Endothelial cell of umbilical vein (primary cell): ENCODE measurements at regions not wholly inside any gene's neighbourhood (a gene's known extent, or its start where the extent isn't known, plus 50 kb on each side); places are given as distances from the start of the nearest gene placed in this dataset.

Experiments used
- BruUV-seq: library from RNA; stranded (reverse); fragments of 400-500 nt; replicated peaks from 2 replicates; lab custom pipeline; 2021; lab: Mats Ljungman, UMichigan
- CTCF ChIA-PET: fragments of 300-600, 350-600 bp; sonication (Branson Sonifier 250); formaldehyde crosslinking; loops from one replicate; lab custom pipeline; 2021; ENCODE audit warnings: antibody characterized with exemption, inconsistent platforms; lab: Charles Lee
- POLR2A ChIA-PET: fragments of 300-600, 350-600 bp; sonication (Branson Sonifier 250); formaldehyde crosslinking; loops from one replicate; lab custom pipeline; 2021; ENCODE audit warnings: antibody characterized with exemption, inconsistent platforms; lab: Charles Lee
- DNase-seq: peaks from one replicate; pipeline ENCODE4 v3.0.0-alpha.2; 2011; ENCODE audit warnings: low read depth, low spot score
- FAIRE-seq: peaks from 2 replicates; lab custom pipeline; 2011; peaks lifted over from hg19 to GRCh38; lab: Jason Lieb, UNC
- H2AFZ ChIP-seq: 2 replicates; pipeline ENCODE4 v1.6.0; 2012; ENCODE audit warnings: low read depth, low read length, control low read depth, inconsistent platforms
- H3K27ac ChIP-seq: 2 replicates; pipeline ENCODE4 v1.5.1; 2011; ENCODE audit warnings: low read depth, mild to moderate bottlenecking, control low read depth, low read length, moderate library complexity; ENCODE audit not compliant: insufficient read depth
- H3K27me3 ChIP-seq, 2 experiments: 2 replicates each; pipeline versions ENCODE4 v1.6.0 to v1.6.1; 2011; ENCODE audit warnings: low read length in 2 of 2, mixed read lengths in 1 of 2; ENCODE audit not compliant: control insufficient read depth in 2 of 2, insufficient read depth in 2 of 2
- H3K36me3 ChIP-seq, 2 experiments: 2 replicates in 1 of 2; 3 replicates in 1 of 2; pipeline ENCODE4 v1.5.1; 2011; ENCODE audit warnings: low read length in 2 of 2, mild to moderate bottlenecking in 1 of 2, moderate library complexity in 1 of 2; ENCODE audit not compliant: control insufficient read depth in 2 of 2, insufficient read depth in 2 of 2; ENCODE audit errors: extremely low read depth in 1 of 2
- H3K4me1 ChIP-seq: 3 replicates; pipeline ENCODE4 v1.5.1; 2011; ENCODE audit warnings: mild to moderate bottlenecking, low read length; ENCODE audit not compliant: control insufficient read depth, insufficient read depth; ENCODE audit errors: extremely low read depth
- H3K4me2 ChIP-seq: 2 replicates; pipeline ENCODE4 v1.6.1; 2011; ENCODE audit warnings: low read length, control low read depth, mixed read lengths; ENCODE audit not compliant: insufficient read depth
- H3K4me3 ChIP-seq, 3 experiments: fragments of 200-600 bp in 1 of 3; sonication (generic), shearing (Covaris generic) in 1 of 3; replicated peaks in 1 of 3; 2 replicates each; pipeline ENCODE4 v1.5.1; 2011 to 2016; ENCODE audit warnings: control low read depth in 3 of 3, low read length in 3 of 3, mild to moderate bottlenecking in 2 of 3, inconsistent platforms in 1 of 3, low read depth in 1 of 3, moderate library complexity in 1 of 3; ENCODE audit not compliant: insufficient read depth in 1 of 3
- H3K79me2 ChIP-seq: 2 replicates; pipeline ENCODE4 v1.6.0; 2012; ENCODE audit warnings: low read length, inconsistent platforms; ENCODE audit not compliant: control insufficient read depth, insufficient read depth
- H3K9ac ChIP-seq: replicated peaks from 2 replicates; pipeline ENCODE3; 2011; ENCODE audit warnings: low read length, control low read depth; ENCODE audit not compliant: insufficient read depth; ENCODE audit errors: extremely low read depth
- H3K9me1 ChIP-seq: replicated peaks from 3 replicates; pipeline ENCODE4 v1.6.0; 2011; ENCODE audit warnings: mild to moderate bottlenecking, low read length; ENCODE audit not compliant: control insufficient read depth, insufficient read depth; ENCODE audit errors: extremely low read depth
- H3K9me3 ChIP-seq: replicated peaks from 2 replicates; pipeline ENCODE4 v1.5.1; 2012; ENCODE audit warnings: low read length, inconsistent platforms; ENCODE audit not compliant: control insufficient read depth, insufficient read depth
- H4K20me1 ChIP-seq: replicated peaks from 2 replicates; pipeline ENCODE3; 2011; ENCODE audit warnings: mild to moderate bottlenecking, low read length; ENCODE audit not compliant: control insufficient read depth, insufficient read depth; ENCODE audit errors: extremely low read depth
- CTCF ChIP-seq, 2 donors: IDR thresholded peaks; 1 replicate in 1 of 2; 2 replicates in 1 of 2; pipeline ENCODE4 v1.5.1; 2011; ENCODE audit warnings: low read length in 2 of 2, mild to moderate bottlenecking in 2 of 2, moderate library complexity in 2 of 2, control low read depth in 1 of 2, inconsistent platforms in 1 of 2, low read depth in 1 of 2; ENCODE audit not compliant: insufficient read depth in 1 of 2; ENCODE audit errors: extremely low read depth in 1 of 2
- EZH2 ChIP-seq: IDR thresholded peaks from 2 replicates; pipeline ENCODE4 v1.6.1; 2012; ENCODE audit warnings: borderline replicate concordance, low read depth, mild to moderate bottlenecking, moderate library complexity, low read length, inconsistent platforms; ENCODE audit not compliant: severe bottlenecking
- FOS ChIP-seq: IDR thresholded peaks from 2 replicates; pipeline ENCODE4 v1.6.1; 2011; ENCODE audit warnings: mild to moderate bottlenecking, low read length, moderate library complexity, borderline replicate concordance; ENCODE audit not compliant: insufficient read depth
- GATA2 ChIP-seq: IDR thresholded peaks from 2 replicates; pipeline ENCODE4 v1.7.0; 2011; ENCODE audit warnings: low read depth, mild to moderate bottlenecking, moderate library complexity, mixed read lengths, low read length; ENCODE audit not compliant: insufficient read length, insufficient read depth
- JUN ChIP-seq: IDR thresholded peaks from 2 replicates; pipeline ENCODE4 v1.6.1; 2011; ENCODE audit warnings: borderline replicate concordance, low read depth; ENCODE audit not compliant: insufficient read length, insufficient read depth
- MAX ChIP-seq: IDR thresholded peaks from 2 replicates; pipeline ENCODE4 v1.6.1; 2011; ENCODE audit not compliant: insufficient read depth, insufficient read length
- MYC ChIP-seq: IDR thresholded peaks from one replicate; pipeline ENCODE4 v1.6.1; 2011; ENCODE audit warnings: mild to moderate bottlenecking, low read depth, low read length
- POLR2A ChIP-seq: IDR thresholded peaks from 2 replicates; pipeline ENCODE4 v1.6.1; 2012; ENCODE audit warnings: low read depth, mild to moderate bottlenecking, control low read depth, low read length
- POLR2AphosphoS5 ChIP-seq: IDR thresholded peaks from 2 replicates; pipeline ENCODE4 v1.6.1; 2012; ENCODE audit warnings: low read depth, mild to moderate bottlenecking, control low read depth, low read length, moderate library complexity; ENCODE audit not compliant: insufficient read depth
- dilution Hi-C: fragments of 300-500 bp; cut with MboI; formaldehyde crosslinking; loops from one replicate; pipeline ENCODE4 v1.15.0; 2019; ENCODE audit warnings: low sequenced_read_pairs; ENCODE audit not compliant: extremely low pct_ligation_motif_present
- intact Hi-C: fragments of 100-400 bp; cut with micrococcal nuclease; formaldehyde crosslinking; loops from one replicate; pipeline ENCODE4 v1.10.0; 2022

GRCh38 chr21:14830307-14830706 is 234.5 kb downstream of the NRIP1 start:
- DNase-seq (no peak), FAIRE-seq (no peak)
- no peak overlapping the region for H3K4me2 ChIP-seq
- ChIA-PET POLR2A (no interaction called here), CTCF (no interaction called here)
- no peaks in the 10 kb centered on the region for H3K27me3 ChIP-seq
- intact Hi-C loops = no loop called here
- no peak overlapping the region for H3K4me3 ChIP-seq
- no peak overlapping the region for H3K9ac ChIP-seq
- dilution Hi-C loops = no loop called here
- H2AFZ ChIP-seq = no peak overlapping the region
- no peaks in the 10 kb centered on the region for H3K4me1 ChIP-seq
- H4K20me1 ChIP-seq = no peaks in the 10 kb centered on the region
- no peaks in the 10 kb centered on the region for H3K79me2 ChIP-seq
- no peaks in the 10 kb centered on the region for H3K9me3 ChIP-seq
- BruUV-seq = no TSS peak
- H3K36me3 ChIP-seq = no peaks in the 10 kb centered on the region
- no peaks in the 10 kb centered on the region for H3K9me1 ChIP-seq
- TF ChIP-seq POLR2A (no peak), CTCF (IDR thresholded peaks at IDR 0.05; ENCODE audit: extremely low read depth in 1 of 2, insufficient read depth in 1 of 2, low read depth in 1 of 2, low read length in 2 of 2) (no peak), MYC (no peak), FOS (no peak), POLR2AphosphoS5 (no peak), JUN (no peak), GATA2 (no peak), MAX (no peak), EZH2 (no peak)
- H3K27ac ChIP-seq = no peak overlapping the region
